T-helper 22 cell (primary cell): ENCODE measurements at regions not wholly inside any gene's neighbourhood (a gene's known extent, or its start where the extent isn't known, plus 50 kb on each side); places are given as distances from the start of the nearest gene placed in this dataset.

ENCODE experiments used
- DNase-seq: peaks from one replicate; pipeline ENCODE4 v3.0.0-alpha.2; 2020; ENCODE audit warnings: low read depth

GRCh38 chr5:124262991-124263571 is 483.4 kb downstream of the ZNF608 start:
- no peak for DNase-seq

- DNase-seq: no peak
These were observed 484.0 kb downstream of the ZNF608 start for GRCh38 chr5:124262470-124262869.

- no peak for DNase-seq
These were observed 484.6 kb downstream of the ZNF608 start for GRCh38 chr5:124261848-124262247.

GRCh38 chr5:124260921-124261515 is 485.4 kb downstream of the ZNF608 start:
- DNase-seq: no peak

- no peak for DNase-seq
These were observed 487.4 kb downstream of the ZNF608 start for GRCh38 chr5:124259017-124259416.

GRCh38 chr5:124257048-124257447 is 489.4 kb downstream of the ZNF608 start:
- no peak for DNase-seq

- DNase-seq: no peak
These were observed 493.1 kb downstream of the ZNF608 start for GRCh38 chr5:124253203-124253810.

- DNase-seq: no peak
These were observed 493.7 kb downstream of the ZNF608 start for GRCh38 chr5:124252747-124253146.

GRCh38 chr5:124252191-124252638 is 494.2 kb downstream of the ZNF608 start:
- DNase-seq: no peak

- no peak for DNase-seq
These were observed 501.2 kb downstream of the ZNF608 start for GRCh38 chr5:124245276-124245675.

GRCh38 chr5:124240732-124241131 is 505.7 kb downstream of the ZNF608 start:
- DNase-seq: no peak

GRCh38 chr5:124239572-124239971 is 506.9 kb downstream of the ZNF608 start:
- no peak for DNase-seq

GRCh38 chr5:124238350-124238749 is 508.1 kb downstream of the ZNF608 start:
- no peak for DNase-seq

- DNase-seq: no peak
These were observed 509.2 kb downstream of the ZNF608 start for GRCh38 chr5:124237206-124237695.

- DNase-seq: no peak
These were observed 509.9 kb downstream of the ZNF608 start for GRCh38 chr5:124236361-124237205.

- DNase-seq: no peak
These were observed 510.9 kb downstream of the ZNF608 start for GRCh38 chr5:124235576-124235975.

GRCh38 chr5:124234770-124235562 is 511.5 kb downstream of the ZNF608 start:
- DNase-seq: no peak

- no peak for DNase-seq
These were observed 512.2 kb downstream of the ZNF608 start for GRCh38 chr5:124234022-124234769.

GRCh38 chr5:124232515-124232914 is 513.9 kb downstream of the ZNF608 start:
- no peak for DNase-seq

GRCh38 chr5:124231802-124232201 is 514.6 kb downstream of the ZNF608 start:
- DNase-seq: no peak

GRCh38 chr5:124231230-124231629 is 515.2 kb downstream of the ZNF608 start:
- DNase-seq: no peak
